ENCODE measurements at regions not wholly inside any gene's neighbourhood (a gene's known extent, or its start where the extent isn't known, plus 50 kb on each side); places are given as distances from the start of the nearest gene placed in this dataset.

DNA sequence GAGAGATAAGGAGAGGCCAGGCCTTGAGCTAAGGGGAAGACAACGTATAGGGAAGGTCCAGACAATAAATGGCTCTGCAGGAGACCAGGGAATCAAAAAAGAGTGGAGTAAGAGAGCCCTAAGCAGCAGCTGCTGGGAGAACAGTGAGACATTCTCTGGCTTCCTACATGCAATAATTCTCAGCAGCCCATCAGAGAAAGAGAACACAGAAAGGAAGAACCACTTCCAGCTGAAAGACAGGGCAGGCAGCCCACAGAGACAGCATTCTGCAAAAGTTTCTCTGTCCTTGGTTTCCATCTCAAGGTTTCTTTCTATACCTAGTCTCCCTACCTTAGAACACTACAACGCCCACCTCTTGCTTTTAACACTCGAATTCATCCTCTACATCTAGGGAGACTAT is 189.9 kb downstream of the DEPDC1B start:
- ChIA-PET POLR2A (ENCODE audit: unreplicated experiment) (no interaction called here), CTCF (no interaction called here)
- Histone ChIP-seq H3K27me3 (ENCODE audit: insufficient read depth, low read depth) (no peaks in the 10 kb centered on the region), H3K4me2 (no peak overlapping the region), H3F3A (ENCODE audit: insufficient read depth, low read depth) (no peaks in the 10 kb centered on the region), H3K9me2 (ENCODE audit: insufficient read depth) (no peaks in the 10 kb centered on the region), H3K4me1 (replicated peaks; ENCODE audit: insufficient read depth) (no peaks in the 10 kb centered on the region), H3K36me3 (ENCODE audit: low read depth) (no peaks in the 10 kb centered on the region), H3K9me3 (ENCODE audit: insufficient read depth, low read depth) (no peaks in the 10 kb centered on the region), H3K27ac (no peak overlapping the region), H4K20me1 (ENCODE audit: insufficient read depth) (no peaks in the 10 kb centered on the region), H2AFZ (no peak overlapping the region), H3K4me3 (no peak overlapping the region), H3K79me2 (ENCODE audit: low read depth) (no peaks in the 10 kb centered on the region)
- no peak for DNase-seq
- TF ChIP-seq, protein P1, sequence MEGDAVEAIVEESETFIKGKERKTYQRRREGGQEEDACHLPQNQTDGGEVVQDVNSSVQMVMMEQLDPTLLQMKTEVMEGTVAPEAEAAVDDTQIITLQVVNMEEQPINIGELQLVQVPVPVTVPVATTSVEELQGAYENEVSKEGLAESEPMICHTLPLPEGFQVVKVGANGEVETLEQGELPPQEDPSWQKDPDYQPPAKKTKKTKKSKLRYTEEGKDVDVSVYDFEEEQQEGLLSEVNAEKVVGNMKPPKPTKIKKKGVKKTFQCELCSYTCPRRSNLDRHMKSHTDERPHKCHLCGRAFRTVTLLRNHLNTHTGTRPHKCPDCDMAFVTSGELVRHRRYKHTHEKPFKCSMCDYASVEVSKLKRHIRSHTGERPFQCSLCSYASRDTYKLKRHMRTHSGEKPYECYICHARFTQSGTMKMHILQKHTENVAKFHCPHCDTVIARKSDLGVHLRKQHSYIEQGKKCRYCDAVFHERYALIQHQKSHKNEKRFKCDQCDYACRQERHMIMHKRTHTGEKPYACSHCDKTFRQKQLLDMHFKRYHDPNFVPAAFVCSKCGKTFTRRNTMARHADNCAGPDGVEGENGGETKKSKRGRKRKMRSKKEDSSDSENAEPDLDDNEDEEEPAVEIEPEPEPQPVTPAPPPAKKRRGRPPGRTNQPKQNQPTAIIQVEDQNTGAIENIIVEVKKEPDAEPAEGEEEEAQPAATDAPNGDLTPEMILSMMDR (conservative IDR thresholded peaks at IDR 0.05): no peak
- no peak for TF ChIP-seq EZH2 (IDR thresholded peaks at IDR 0.05; ENCODE audit: low read depth)
- BruUV-seq (replicated peaks): no TSS peak
- intact Hi-C loops (cut with micrococcal nuclease; ENCODE audit: unreplicated experiment): no loop called here

DNA sequence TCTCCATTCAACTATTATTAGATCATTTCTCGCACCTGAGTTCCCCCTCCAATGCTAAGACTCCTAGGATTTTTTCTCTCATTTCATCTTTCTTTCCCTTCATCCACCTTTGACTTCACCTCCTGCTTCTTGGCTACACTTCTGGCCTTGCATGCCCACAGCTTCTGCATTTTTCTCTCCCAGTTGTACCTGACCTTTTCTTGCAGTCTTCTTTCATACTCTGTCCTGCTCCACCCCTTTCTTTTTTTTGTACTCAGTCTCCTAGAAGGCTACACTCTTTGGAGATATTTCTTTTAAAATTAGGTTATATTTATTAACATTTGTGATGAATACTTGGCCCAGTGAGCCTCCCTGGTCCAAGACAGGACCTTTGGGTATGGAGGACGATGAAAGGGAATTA is 190.4 kb downstream of the DEPDC1B start:
- no peaks in the 10 kb centered on the region for H3K79me2 ChIP-seq (ENCODE audit: low read depth)
- CTCF ChIA-PET: no interaction called here
- intact Hi-C loops (cut with micrococcal nuclease; ENCODE audit: unreplicated experiment): no loop called here

DNA sequence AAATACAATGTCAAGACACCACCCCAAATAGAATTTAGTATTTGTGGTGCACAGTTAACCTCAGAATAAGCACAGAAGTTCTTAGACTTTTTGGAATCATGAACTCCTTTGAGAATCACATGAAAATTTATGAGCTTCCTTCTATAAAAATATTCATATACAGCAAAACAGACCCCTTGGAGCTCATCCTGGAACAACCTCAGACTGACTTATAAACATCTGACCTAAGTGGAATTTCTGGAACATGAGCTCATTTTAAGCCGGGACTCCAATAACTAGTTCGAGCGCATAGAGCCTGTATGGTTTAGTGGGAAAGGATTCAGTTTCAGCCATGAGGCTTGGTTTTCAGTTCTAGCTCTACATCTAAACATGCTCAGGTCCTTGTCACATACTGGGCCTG is 192.3 kb downstream of the DEPDC1B start:
- intact Hi-C loops (cut with micrococcal nuclease; ENCODE audit: unreplicated experiment): no loop called here
- Histone ChIP-seq H3K4me1 (replicated peaks; ENCODE audit: insufficient read depth) (0 out of 2 replicates have a peak, but pooled peaks cover 9% of the 10 kb centered on the region), H3F3A (ENCODE audit: insufficient read depth, low read depth) (no peaks in the 10 kb centered on the region), H3K4me2 (no peak overlapping the region), H2AFZ (no peak overlapping the region), H3K36me3 (ENCODE audit: low read depth) (no peaks in the 10 kb centered on the region), H3K9me3 (ENCODE audit: insufficient read depth, low read depth) (no peaks in the 10 kb centered on the region), H3K27ac (no peak overlapping the region), H3K79me2 (ENCODE audit: low read depth) (no peaks in the 10 kb centered on the region), H3K27me3 (ENCODE audit: insufficient read depth, low read depth) (no peaks in the 10 kb centered on the region), H4K20me1 (ENCODE audit: insufficient read depth) (no peaks in the 10 kb centered on the region), H3K4me3 (no peak overlapping the region), H3K9me2 (ENCODE audit: insufficient read depth) (no peaks in the 10 kb centered on the region)
- CTCF ChIA-PET: no interaction called here
- DNase-seq: no peak
- POLR2A ChIA-PET (ENCODE audit: unreplicated experiment): no interaction called here
- TF ChIP-seq EZH2 (IDR thresholded peaks at IDR 0.05; ENCODE audit: low read depth): no peak
- TF ChIP-seq, protein P1 (conservative IDR thresholded peaks at IDR 0.05): no peak
- BruUV-seq (replicated peaks): no TSS peak

More for the DNA sequence above, 190.4 kb downstream of the DEPDC1B start:
- POLR2A ChIA-PET (ENCODE audit: unreplicated experiment): no interaction called here
- DNase-seq: no peak
- H3K4me3 ChIP-seq: no peak overlapping the region
- H3K36me3 ChIP-seq (ENCODE audit: low read depth): no peaks in the 10 kb centered on the region
- H3F3A ChIP-seq (ENCODE audit: insufficient read depth, low read depth): no peaks in the 10 kb centered on the region
- no peaks in the 10 kb centered on the region for H3K9me3 ChIP-seq (ENCODE audit: insufficient read depth, low read depth)
- no peaks in the 10 kb centered on the region for H3K27me3 ChIP-seq (ENCODE audit: insufficient read depth, low read depth)
- H3K9me2 ChIP-seq (ENCODE audit: insufficient read depth): no peaks in the 10 kb centered on the region
- BruUV-seq (replicated peaks): no TSS peak
- H4K20me1 ChIP-seq (ENCODE audit: insufficient read depth): no peaks in the 10 kb centered on the region
- H3K27ac ChIP-seq: no peak overlapping the region
- TF ChIP-seq EZH2 (IDR thresholded peaks at IDR 0.05; ENCODE audit: low read depth): no peak
- TF ChIP-seq, protein P1 (conservative IDR thresholded peaks at IDR 0.05): no peak
- no peak overlapping the region for H3K4me2 ChIP-seq
- no peak overlapping the region for H2AFZ ChIP-seq
- no peaks in the 10 kb centered on the region for H3K4me1 ChIP-seq (replicated peaks; ENCODE audit: insufficient read depth)
